OCI-LY3 (cell line): ENCODE measurements at regions not wholly inside any gene's neighbourhood (a gene's known extent, or its start where the extent isn't known, plus 50 kb on each side); places are given as distances from the start of the nearest gene placed in this dataset.

Experiments
- CTCF ChIP-seq: fragments of 200-600, 300-600 bp; sonication (generic); IDR thresholded peaks from 2 replicates; pipeline ENCODE4 v1.5.1; 2014; ENCODE audit warnings: antibody characterized with exemption, low read length, low read depth
- EZH2phosphoT487 ChIP-seq: fragments of 200-600 bp; shearing (Covaris generic); IDR thresholded peaks from 2 replicates; pipeline ENCODE4 v1.6.1; 2018; ENCODE audit warnings: antibody characterized with exemption, mixed run types, low read depth

- TF ChIP-seq CTCF: no peak
- TF ChIP-seq EZH2phosphoT487: no peak
Measured at GRCh38 chr10:117775526-117775925, 233.0 kb downstream of the EMX2 start.
